ENCODE measurements at regions not wholly inside any gene's neighbourhood (a gene's known extent, or its start where the extent isn't known, plus 50 kb on each side); places are given as distances from the start of the nearest gene placed in this dataset.

- no peak for TF ChIP-seq CTCF (IDR thresholded peaks at IDR 0.05; ENCODE audit: low read depth, low read length)
- TF ChIP-seq EZH2phosphoT487 (IDR thresholded peaks at IDR 0.05; ENCODE audit: low read depth), result no peak
- no peaks in the 10 kb centered on the region for H4K20me1 ChIP-seq (ENCODE audit: insufficient read depth, low read length)
- H3K9ac ChIP-seq (ENCODE audit: low read length), result no peak overlapping the region
- no peak overlapping the region for H3K4me3 ChIP-seq (ENCODE audit: low read length)
- H3K4me1 ChIP-seq (ENCODE audit: low read length), result no peaks in the 10 kb centered on the region
- H2AFZ ChIP-seq (ENCODE audit: low read depth, low read length), result no peak overlapping the region
- no peaks in the 10 kb centered on the region for H3K27me3 ChIP-seq (ENCODE audit: low read depth, low read length)
- H3K79me2 ChIP-seq (ENCODE audit: low read length), result no peaks in the 10 kb centered on the region
- H3K36me3 ChIP-seq (replicated peaks; ENCODE audit: low read depth, low read length), result no peaks in the 10 kb centered on the region
- H3K27ac ChIP-seq (ENCODE audit: low read length), result no peak overlapping the region
- H3K9me3 ChIP-seq (ENCODE audit: insufficient read depth, low read length), result no peaks in the 10 kb centered on the region
- no peak overlapping the region for H3K4me2 ChIP-seq (ENCODE audit: low read length)
These were observed 584.9 kb upstream of the EYS start for GRCh38 chr6:66291905-66292304.

- Histone ChIP-seq H3K9ac (ENCODE audit: low read length) (no peak overlapping the region), H3K4me1 (ENCODE audit: low read length) (no peaks in the 10 kb centered on the region), H3K79me2 (ENCODE audit: low read length) (no peaks in the 10 kb centered on the region), H3K27me3 (ENCODE audit: low read depth, low read length) (no peaks in the 10 kb centered on the region), H3K4me2 (ENCODE audit: low read length) (no peak overlapping the region), H3K4me3 (ENCODE audit: low read length) (no peak overlapping the region), H4K20me1 (ENCODE audit: insufficient read depth, low read length) (no peaks in the 10 kb centered on the region), H3K9me3 (ENCODE audit: insufficient read depth, low read length) (no peaks in the 10 kb centered on the region), H2AFZ (ENCODE audit: low read depth, low read length) (no peak overlapping the region), H3K36me3 (replicated peaks; ENCODE audit: low read depth, low read length) (no peaks in the 10 kb centered on the region), H3K27ac (ENCODE audit: low read length) (no peak overlapping the region)
- TF ChIP-seq EZH2phosphoT487 (IDR thresholded peaks at IDR 0.05; ENCODE audit: low read depth) (no peak), CTCF (IDR thresholded peaks at IDR 0.05; ENCODE audit: low read depth, low read length) (no peak)
These were observed 582.9 kb upstream of the EYS start for GRCh38 chr6:66289889-66290288.

- no peaks in the 10 kb centered on the region for H3K4me1 ChIP-seq (ENCODE audit: low read length)
- H3K9me3 ChIP-seq (ENCODE audit: insufficient read depth, low read length), result no peaks in the 10 kb centered on the region
- no peaks in the 10 kb centered on the region for H3K27me3 ChIP-seq (ENCODE audit: low read depth, low read length)
- H3K79me2 ChIP-seq (ENCODE audit: low read length), result no peaks in the 10 kb centered on the region
- no peaks in the 10 kb centered on the region for H3K36me3 ChIP-seq (replicated peaks; ENCODE audit: low read depth, low read length)
- no peak overlapping the region for H2AFZ ChIP-seq (ENCODE audit: low read depth, low read length)
- H3K4me2 ChIP-seq (ENCODE audit: low read length), result no peak overlapping the region
- TF ChIP-seq CTCF (IDR thresholded peaks at IDR 0.05; ENCODE audit: low read depth, low read length) (no peak), EZH2phosphoT487 (IDR thresholded peaks at IDR 0.05; ENCODE audit: low read depth) (no peak)
- no peak overlapping the region for H3K4me3 ChIP-seq (ENCODE audit: low read length)
- H3K27ac ChIP-seq (ENCODE audit: low read length), result no peak overlapping the region
- H3K9ac ChIP-seq (ENCODE audit: low read length), result no peak overlapping the region
- no peaks in the 10 kb centered on the region for H4K20me1 ChIP-seq (ENCODE audit: insufficient read depth, low read length)
These were observed 571.1 kb upstream of the EYS start for GRCh38 chr6:66278115-66278514.

- no peak overlapping the region for H3K4me2 ChIP-seq (ENCODE audit: low read length)
- H3K79me2 ChIP-seq (ENCODE audit: low read length), result no peaks in the 10 kb centered on the region
- no peak overlapping the region for H3K4me3 ChIP-seq (ENCODE audit: low read length)
These were observed 570.4 kb upstream of the EYS start for GRCh38 chr6:66277400-66277799.

More at GRCh38 chr6:66277400-66277799, 570.4 kb upstream of the EYS start:
- TF ChIP-seq EZH2phosphoT487 (IDR thresholded peaks at IDR 0.05; ENCODE audit: low read depth) (no peak), CTCF (IDR thresholded peaks at IDR 0.05; ENCODE audit: low read depth, low read length) (no peak)
- Histone ChIP-seq H3K27me3 (ENCODE audit: low read depth, low read length) (no peaks in the 10 kb centered on the region), H4K20me1 (ENCODE audit: insufficient read depth, low read length) (no peaks in the 10 kb centered on the region), H3K9me3 (ENCODE audit: insufficient read depth, low read length) (no peaks in the 10 kb centered on the region), H3K36me3 (replicated peaks; ENCODE audit: low read depth, low read length) (no peaks in the 10 kb centered on the region), H2AFZ (ENCODE audit: low read depth, low read length) (no peak overlapping the region; the same call in 1 of the 2 replicates), H3K27ac (ENCODE audit: low read length) (no peak overlapping the region), H3K9ac (ENCODE audit: low read length) (no peak overlapping the region), H3K4me1 (ENCODE audit: low read length) (no peaks in the 10 kb centered on the region)
